A549 (cell line): ENCODE measurements at regions not wholly inside any gene's neighbourhood (a gene's known extent, or its start where the extent isn't known, plus 50 kb on each side); places are given as distances from the start of the nearest gene placed in this dataset.

Experiments
- CTCF ChIP-seq: fragments of >200 bp; sonication (Bioruptor Twin); formaldehyde crosslinking; IDR thresholded peaks from 3 replicates; pipeline ENCODE4 v1.5.1; 2016
- EHMT2 ChIP-seq: fragments of 200-600 bp; sonication (generic); IDR thresholded peaks from 2 replicates; pipeline ENCODE4 v1.6.1; 2016; ENCODE audit warnings: antibody characterized with exemption, low read depth, mild to moderate bottlenecking, moderate library complexity
- EP300 ChIP-seq, 2 experiments: fragments of >200 bp; sonication (Bioruptor Twin); formaldehyde crosslinking; IDR thresholded peaks; 2 replicates in 1 of 2; 3 replicates in 1 of 2; pipeline ENCODE4 v1.6.1; 2016 to 2017
- JUNB ChIP-seq: fragments of >200 bp; sonication (Bioruptor Twin); formaldehyde crosslinking; IDR thresholded peaks from 2 replicates; pipeline ENCODE4 v1.6.1; 2016
- MAFK ChIP-seq: fragments of 450-650 bp; IDR thresholded peaks from 2 replicates; pipeline ENCODE4 v1.6.1; 2014; ENCODE audit not compliant: partially characterized antibody
- MAX ChIP-seq: IDR thresholded peaks from 2 replicates; pipeline ENCODE4 v1.6.1; 2012
- POLR2A ChIP-seq: IDR thresholded peaks from 2 replicates; pipeline ENCODE4 v1.6.1; 2012; ENCODE audit warnings: mild to moderate bottlenecking, low read length
- RARB ChIP-seq: fragments of 250-450 bp; sonication (Bioruptor Pico); IDR thresholded peaks from 2 replicates; pipeline ENCODE4 v1.8.0; 2021; ENCODE audit warnings: mild to moderate bottlenecking, moderate library complexity
- SMC3 ChIP-seq: fragments of >200 bp; sonication (Bioruptor Twin); formaldehyde crosslinking; IDR thresholded peaks from 3 replicates; pipeline ENCODE4 v1.6.1; 2018; ENCODE audit warnings: inconsistent platforms
- ZC3H11A ChIP-seq: fragments of 450-650 bp; IDR thresholded peaks from 2 replicates; pipeline ENCODE4 v1.6.1; 2014; ENCODE audit warnings: antibody characterized with exemption, mild to moderate bottlenecking

GRCh38 chr6:126444659-126445273 lies 104.9 kb downstream of the CENPW start:
- TF ChIP-seq ZC3H11A: no peak
- no peak for TF ChIP-seq CTCF
- no peak for TF ChIP-seq EP300 (IDR thresholded peaks at IDR 0.05)
- no peak for TF ChIP-seq MAX
- no peak for TF ChIP-seq RARB
- TF ChIP-seq SMC3: no peak
- TF ChIP-seq MAFK: no peak
- no peak for TF ChIP-seq POLR2A
- TF ChIP-seq JUNB: no peak
- TF ChIP-seq EHMT2: no peak
